Heart left ventricle (tissue), 13 donors: ENCODE measurements at regions not wholly inside any gene's neighbourhood (a gene's known extent, or its start where the extent isn't known, plus 50 kb on each side); places are given as distances from the start of the nearest gene placed in this dataset.
"Not testable (repeated sequence)": the region's sequence is repeated elsewhere in the genome, so short reads cannot be mapped to it uniquely, and the experiment has no call there.

ENCODE experiments used
- CTCF ChIP-seq, 12 donors: fragments of 200-600 bp; sonication (generic) in 4 of 12; IDR thresholded peaks; one replicate each; pipeline versions ENCODE4 v1.5.0 to v1.8.0; 2018 to 2022; ENCODE audit warnings: antibody characterized with exemption in 12 of 12, mild to moderate bottlenecking in 5 of 12
- POLR2A ChIP-seq, 2 donors: fragments of 450-650 bp; IDR thresholded peaks; one replicate each; pipeline ENCODE4 v1.6.1; 2017; ENCODE audit warnings: antibody characterized with exemption in 2 of 2, mild to moderate bottlenecking in 2 of 2, moderate library complexity in 2 of 2
- donor health status: ischemic (EF 13 %, LVEDD 7.1; RV severe dilation, severe dysfunction).
- donor health status: DM: no; HTN: yes; CAD: no.
- donor health status: DM: no; HTN: no; CAD: no.
- donor health status: ischemic (EF 25% LVEDD 6.9; RV normal size, moderate dysfunction).
- donor health status: ischemic (EF 25% LVEDD 5.7; RV mildly dilated, moderate dysfunction).
- donor health status: ischemic (EF 35%, LVEDD 5.7; RV mildly dilated, moderate dysfunction).
- donor health status: nonischemic (EF 11% LVEDD 7.7; RV severe dilation, severe dysfunction).
- donor health status: DM: yes; HTN: yes; CAD: no.
- donor health status: PGD.
- donor health status: ischemic (EF 29% LVEDD 5.4; RV normal size, mild dysfunction).
- donor health status: nonischemic (EF 23%, LVEDD 6.1; RV moderate dilation, normal function).

GRCh38 chr19:30680399-30680798, 308.2 kb downstream of the ZNF536 start:
- not testable (repeated sequence) for TF ChIP-seq CTCF, POLR2A (IDR thresholded peaks at IDR 0.05)
